ENCODE measurements at regions not wholly inside any gene's neighbourhood (a gene's known extent, or its start where the extent isn't known, plus 50 kb on each side); places are given as distances from the start of the nearest gene placed in this dataset.
"Not testable (repeated sequence)": the region's sequence is repeated elsewhere in the genome, so short reads cannot be mapped to it uniquely, and the experiment has no call there.

- H3K4me3 ChIP-seq (ENCODE audit: low read depth, low read length): no peak overlapping the region
- in situ Hi-C loops (cut with HindIII; ENCODE audit: low sequenced_read_pairs): no loop called here
- no peak for DNase-seq (ENCODE audit: low read depth)
- TF ChIP-seq CTCF (IDR thresholded peaks at IDR 0.05; ENCODE audit: low read depth, low read length, missing control alignments): no peak
Observed at GRCh38 chr5:108548684-108549596, 167.0 kb upstream of the FBXL17 start.

- no peak for DNase-seq (ENCODE audit: low read depth)
- in situ Hi-C loops (cut with HindIII; ENCODE audit: low sequenced_read_pairs): no loop called here
- TF ChIP-seq CTCF (IDR thresholded peaks at IDR 0.05; ENCODE audit: low read depth, low read length, missing control alignments): no peak
- H3K4me3 ChIP-seq (ENCODE audit: low read depth, low read length): no peak overlapping the region
Observed at GRCh38 chr5:108546939-108547338, 165.0 kb upstream of the FBXL17 start.

GRCh38 chr5:108545301-108545700, 163.4 kb upstream of the FBXL17 start:
- TF ChIP-seq CTCF (IDR thresholded peaks at IDR 0.05; ENCODE audit: low read depth, low read length, missing control alignments): no peak
- no peak overlapping the region for H3K4me3 ChIP-seq (ENCODE audit: low read depth, low read length)
- DNase-seq (ENCODE audit: low read depth): no peak
- in situ Hi-C loops (cut with HindIII; ENCODE audit: low sequenced_read_pairs): no loop called here

- H3K4me3 ChIP-seq (ENCODE audit: low read depth, low read length): no peak overlapping the region
- no peak for TF ChIP-seq CTCF (IDR thresholded peaks at IDR 0.05; ENCODE audit: low read depth, low read length, missing control alignments)
- in situ Hi-C loops (cut with HindIII; ENCODE audit: low sequenced_read_pairs): no loop called here
- DNase-seq (ENCODE audit: low read depth): no peak
Observed at GRCh38 chr5:108543486-108543885, 161.6 kb upstream of the FBXL17 start.

GRCh38 chr5:108541836-108542235, 159.9 kb upstream of the FBXL17 start:
- in situ Hi-C loops (cut with HindIII; ENCODE audit: low sequenced_read_pairs): no loop called here
- DNase-seq (ENCODE audit: low read depth): no peak
- TF ChIP-seq CTCF (IDR thresholded peaks at IDR 0.05; ENCODE audit: low read depth, low read length, missing control alignments): no peak
- no peak overlapping the region for H3K4me3 ChIP-seq (ENCODE audit: low read depth, low read length)

- DNase-seq (ENCODE audit: low read depth): no peak
- in situ Hi-C loops (cut with HindIII; ENCODE audit: low sequenced_read_pairs): no loop called here
- TF ChIP-seq CTCF (IDR thresholded peaks at IDR 0.05; ENCODE audit: low read depth, low read length, missing control alignments): no peak
Observed at GRCh38 chr5:108536321-108536720, 154.4 kb upstream of the FBXL17 start.

GRCh38 chr5:108532129-108532445, 150.2 kb upstream of the FBXL17 start:
- DNase-seq (ENCODE audit: low read depth); H3K4me3 ChIP-seq (ENCODE audit: low read depth, low read length); in situ Hi-C loops (cut with HindIII; ENCODE audit: low sequenced_read_pairs): not testable (repeated sequence)

More at GRCh38 chr5:108536321-108536720, 154.4 kb upstream of the FBXL17 start:
- no peak overlapping the region for H3K4me3 ChIP-seq (ENCODE audit: low read depth, low read length)

Measured in astrocyte of the cerebellum (primary cell).